GM12892 (cell line): ENCODE measurements at regions not wholly inside any gene's neighbourhood (a gene's known extent, or its start where the extent isn't known, plus 50 kb on each side); places are given as distances from the start of the nearest gene placed in this dataset.

ENCODE experiments used
- POLR2A ChIP-seq: IDR thresholded peaks from 2 replicates; pipeline ENCODE4 v1.6.1; 2011; ENCODE audit warnings: low read depth, low read length, control low read depth
- POLR2AphosphoS5 ChIP-seq: IDR thresholded peaks from 2 replicates; pipeline ENCODE4 v1.6.1; 2011; ENCODE audit warnings: low read depth, low read length, control low read depth
- TAF1 ChIP-seq: IDR thresholded peaks from 2 replicates; pipeline ENCODE4 v1.6.1; 2011; ENCODE audit warnings: low read depth, mild to moderate bottlenecking, control low read depth, low read length, borderline replicate concordance

GRCh38 chr13:107534548-107534947 lies 680.8 kb downstream of the LIG4 start:
- no peak for TF ChIP-seq POLR2AphosphoS5
- no peak for TF ChIP-seq POLR2A
- TF ChIP-seq TAF1, result no peak
